HepG2 (cell line): ENCODE measurements at regions not wholly inside any gene's neighbourhood (a gene's known extent, or its start where the extent isn't known, plus 50 kb on each side); places are given as distances from the start of the nearest gene placed in this dataset.

ENCODE experiments used
- ATAC-seq: fragments of 200-7000 bp; cut with Tn5 transposase; 3 replicates; pipeline ENCODE4 v1.9.1; 2020; ENCODE audit warnings: mild to moderate bottlenecking, moderate library complexity
- BruUV-seq: library from RNA; stranded (reverse); fragments of 400-500 nt; replicated peaks from 2 replicates; lab custom pipeline; 2021; lab: Mats Ljungman, UMichigan
- CTCF ChIA-PET: fragments of 300-600 bp; formaldehyde crosslinking; extraction: SDS; loops from one replicate; lab custom pipeline; 2021; ENCODE audit warnings: low total read pairs, inconsistent platforms, low intra/inter-chr PET ratio; lab: Yijun Ruan, JAX
- POLR2A ChIA-PET: fragments of 350-600 bp; sonication (Branson Sonifier 250); formaldehyde crosslinking; loops from one replicate; lab custom pipeline; 2020; ENCODE audit warnings: antibody characterized with exemption, inconsistent platforms; lab: Yijun Ruan, JAX
- DNase-seq: peaks from one replicate; pipeline ENCODE4 v3.0.0-alpha.2; 2015; ENCODE audit warnings: low spot score
- FAIRE-seq: peaks from 3 replicates; lab custom pipeline; 2011; peaks lifted over from hg19 to GRCh38; lab: Jason Lieb, UNC
- H2AFZ ChIP-seq: one replicate; pipeline ENCODE4 v1.6.1; 2011; ENCODE audit warnings: low read length, inconsistent platforms
- H3K27ac ChIP-seq: fragments of 300-600 bp; 3 replicates; pipeline ENCODE4 v1.8.0; 2011; ENCODE audit warnings: mixed run types, mild to moderate bottlenecking, mixed read lengths, low read length, inconsistent platforms; ENCODE audit not compliant: insufficient read depth; ENCODE audit errors: extremely low read length
- H3K27me3 ChIP-seq, 2 experiments: fragments of 200-600 bp in 1 of 2; 2 replicates in 1 of 2; 3 replicates in 1 of 2; pipeline versions ENCODE4 v1.6.0 to v1.8.0; 2011; ENCODE audit warnings: low read length in 2 of 2, mild to moderate bottlenecking in 2 of 2, moderate library complexity in 2 of 2, inconsistent platforms in 1 of 2; ENCODE audit not compliant: insufficient read depth in 2 of 2, control insufficient read depth in 1 of 2
- H3K36me3 ChIP-seq, 2 experiments: fragments of 200-600 bp in 1 of 2; replicated peaks in 1 of 2; 2 replicates in 1 of 2; 3 replicates in 1 of 2; pipeline versions ENCODE4 v1.5.1 to v1.8.0; 2011; ENCODE audit warnings: low read length in 2 of 2, inconsistent platforms in 1 of 2; ENCODE audit not compliant: insufficient read depth in 2 of 2, control insufficient read depth in 1 of 2
- H3K4me1 ChIP-seq: 2 replicates; pipeline ENCODE4 v1.5.1; 2012; ENCODE audit warnings: low read length, inconsistent platforms; ENCODE audit not compliant: insufficient read depth
- H3K4me2 ChIP-seq: 2 replicates; pipeline ENCODE4 v1.6.0; 2011; ENCODE audit warnings: low read depth, low read length, inconsistent platforms
- H3K4me3 ChIP-seq, 3 experiments: fragments of 200-600 bp in 1 of 3; sonication (generic), shearing (Covaris generic) in 1 of 3; replicated peaks in 1 of 3; 2 replicates each; pipeline ENCODE4 v1.5.1; 2011 to 2016; ENCODE audit warnings: low read length in 3 of 3, inconsistent platforms in 2 of 3, low read depth in 2 of 3, mild to moderate bottlenecking in 2 of 3, control low read depth in 1 of 3, mixed read lengths in 1 of 3; ENCODE audit not compliant: insufficient read depth in 1 of 3
- H3K79me2 ChIP-seq: one replicate; pipeline ENCODE4 v1.6.1; 2011; ENCODE audit warnings: low read length, inconsistent platforms; ENCODE audit not compliant: insufficient read depth
- H3K9ac ChIP-seq: 2 replicates; pipeline ENCODE4 v1.6.0; 2011; ENCODE audit warnings: mild to moderate bottlenecking, low read depth, low read length, inconsistent platforms; ENCODE audit not compliant: insufficient read depth
- H3K9me3 ChIP-seq: 2 replicates; pipeline ENCODE4 v1.5.1; 2012; ENCODE audit warnings: mild to moderate bottlenecking, low read length
- H4K20me1 ChIP-seq: 2 replicates; pipeline ENCODE4 v1.6.0; 2011; ENCODE audit warnings: inconsistent platforms, mild to moderate bottlenecking, low read length, moderate library complexity; ENCODE audit not compliant: insufficient read depth
- ARID2 ChIP-seq: sonication (generic); formaldehyde crosslinking; IDR thresholded peaks from 2 replicates; pipeline ENCODE4 v1.8.1; 2022; ENCODE audit warnings: mild to moderate bottlenecking, missing genetic modification reagents, borderline replicate concordance
- NR1H2 ChIP-seq: sonication (generic); formaldehyde crosslinking; IDR thresholded peaks from 2 replicates; pipeline ENCODE4 v1.8.1; 2022; ENCODE audit warnings: low read depth, missing genetic modification reagents, borderline replicate concordance
- NR2F2 ChIP-seq: IDR thresholded peaks from 2 replicates; pipeline ENCODE4 v1.6.1; 2012; ENCODE audit warnings: low read depth, inconsistent platforms, borderline replicate concordance
- SIX1 ChIP-seq: sonication (generic); formaldehyde crosslinking; IDR thresholded peaks from 2 replicates; pipeline ENCODE4 v1.4.0; 2020; ENCODE audit warnings: missing genetic modification reagents, borderline replicate concordance
- SIX4 ChIP-seq: sonication (generic); formaldehyde crosslinking; IDR thresholded peaks from 2 replicates; pipeline ENCODE4 v1.4.0; 2020; ENCODE audit warnings: missing genetic modification reagents
- SMAD9 ChIP-seq: sonication (generic); formaldehyde crosslinking; IDR thresholded peaks from 2 replicates; pipeline ENCODE4 v1.5.1; 2020; ENCODE audit warnings: mild to moderate bottlenecking, missing genetic modification reagents
- U2AF1 ChIP-seq: fragments of 200-400 bp; formaldehyde crosslinking; optimal IDR thresholded peaks from 2 replicates; pipeline ENCODE3; 2017; ENCODE audit warnings: mild to moderate bottlenecking, low read depth, low read length
- XRCC5 ChIP-seq: fragments of 200-400 bp; formaldehyde crosslinking; optimal IDR thresholded peaks from 2 replicates; pipeline ENCODE3; 2017; ENCODE audit warnings: mild to moderate bottlenecking, low read length
- ZFP36L2 ChIP-seq: sonication (generic); formaldehyde crosslinking; IDR thresholded peaks from 2 replicates; pipeline ENCODE4 v1.4.0; 2020; ENCODE audit warnings: missing genetic modification reagents
- ZNF33B ChIP-seq: sonication (generic); formaldehyde crosslinking; IDR thresholded peaks from 2 replicates; pipeline ENCODE4 v1.5.1; 2020; ENCODE audit warnings: mild to moderate bottlenecking, missing genetic modification reagents
- ZNF468 ChIP-seq: sonication (generic); formaldehyde crosslinking; IDR thresholded peaks from 2 replicates; pipeline ENCODE4 v1.8.0; 2022; ENCODE audit warnings: mild to moderate bottlenecking, moderate library complexity, missing genetic modification reagents
- ZNF510 ChIP-seq: sonication (generic); formaldehyde crosslinking; IDR thresholded peaks from 2 replicates; pipeline ENCODE4 v1.4.0; 2020; ENCODE audit warnings: low read depth, mild to moderate bottlenecking, missing genetic modification reagents
- ZNF609 ChIP-seq: sonication (generic); formaldehyde crosslinking; IDR thresholded peaks from 2 replicates; pipeline ENCODE4 v1.4.0; 2020; ENCODE audit warnings: mild to moderate bottlenecking, missing genetic modification reagents, borderline replicate concordance
- ZNF644 ChIP-seq: IDR thresholded peaks from 2 replicates; pipeline ENCODE4 v1.6.1; 2016; ENCODE audit warnings: low read depth
- ZNF660 ChIP-seq: sonication (generic); formaldehyde crosslinking; IDR thresholded peaks from 2 replicates; pipeline ENCODE4 v1.5.1; 2020; ENCODE audit warnings: mild to moderate bottlenecking, low read depth, missing genetic modification reagents, borderline replicate concordance
- ZNF678 ChIP-seq: sonication (generic); formaldehyde crosslinking; IDR thresholded peaks from 2 replicates; pipeline ENCODE4 v1.4.0; 2020; ENCODE audit warnings: mild to moderate bottlenecking, missing genetic modification reagents
- ZNF784 ChIP-seq: sonication (generic); formaldehyde crosslinking; IDR thresholded peaks from 2 replicates; pipeline ENCODE4 v1.5.1; 2020; ENCODE audit warnings: missing genetic modification reagents, mild to moderate bottlenecking, borderline replicate concordance
- ZNF790 ChIP-seq: sonication (generic); formaldehyde crosslinking; IDR thresholded peaks from 2 replicates; pipeline ENCODE4 v1.8.0; 2022; ENCODE audit warnings: missing genetic modification reagents, mild to moderate bottlenecking, borderline replicate concordance
- WGBS: methylation state at CpG from one replicate; pipeline ENCODE4 v1.1.6; 2017; ENCODE audit warnings: low lambda C conversion rate; 5-methylcytosine and 5-hydroxymethylcytosine counted together
- in situ Hi-C: cut with HindIII; loops from 2 replicates; pipeline ENCODE4 v1.10.0; 2017; ENCODE audit warnings: low pct_unique_long_range_greater_than_20kb; ENCODE audit not compliant: extremely low pct_ligation_motif_present
- intact Hi-C: fragments of 100-400 bp; cut with micrococcal nuclease; formaldehyde crosslinking; loops from one replicate; pipeline ENCODE4 v1.10.0; 2022; ENCODE audit not compliant: unreplicated experiment

GRCh38 chr1:232380596-232380995, 249.3 kb downstream of the SIPA1L2 start:
- H4K20me1 ChIP-seq = no peaks in the 10 kb centered on the region
- H3K27me3 ChIP-seq = peaks cover 2 to 24% of the 10 kb centered on the region in 2 experiments; a peak in 3 of 5 replicates
- FAIRE-seq (no peak), DNase-seq (no peak), ATAC-seq (no peak)
- TF ChIP-seq ZNF790 (CRISPR knock-in tag) (no peak), ZNF678 (no peak), ZNF644 (CRISPR knock-in tag) (no peak), NR2F2 (no peak), SIX4 (no peak), SIX1 (CRISPR knock-in tag) (no peak), ZNF468 (CRISPR knock-in tag) (no peak), SMAD9 (no peak), U2AF1 (no peak), ARID2 (CRISPR knock-in tag) (no peak), ZFP36L2 (CRISPR knock-in tag) (no peak), NR1H2 (no peak), ZNF33B (no peak), ZNF660 (CRISPR knock-in tag) (no peak), ZNF784 (CRISPR knock-in tag) (no peak), ZNF510 (no peak), XRCC5 (no peak), ZNF609 (CRISPR knock-in tag) (no peak)
- no peaks in the 10 kb centered on the region for H3K9me3 ChIP-seq
- H3K9ac ChIP-seq = no peak overlapping the region
- no peaks in the 10 kb centered on the region for H3K4me1 ChIP-seq
- CTCF ChIA-PET = no interaction called here
- H3K27ac ChIP-seq = no peak overlapping the region
- no peak overlapping the region for H3K4me2 ChIP-seq
- H3K36me3 ChIP-seq = no peaks in the 10 kb centered on the region
- H2AFZ ChIP-seq = no peak overlapping the region
- no TSS peak for BruUV-seq
- H3K79me2 ChIP-seq = no peaks in the 10 kb centered on the region
- in situ Hi-C loops = no loop called here
- intact Hi-C loops = no loop called here
- no peak overlapping the region for H3K4me3 ChIP-seq
- WGBS = 0% methylated on average over 3 of the region's 3 CpGs
- POLR2A ChIA-PET = no interaction called here
